NK-92 treated with Interleukin-12 subunit alpha and Interleukin-12 subunit beta, amount 100 ng/mL, for 24 hours (cell line): ENCODE measurements at regions not wholly inside any gene's neighbourhood (a gene's known extent, or its start where the extent isn't known, plus 50 kb on each side); places are given as distances from the start of the nearest gene placed in this dataset.

Experiments
- DNase-seq: peaks from one replicate; lab custom pipeline; 2025; lab: John Stamatoyannopoulos, UW

- DNase-seq = no peak
These were observed 293.3 kb upstream of the TPM1 start for GRCh38 chr15:62749036-62749815.

DNA sequence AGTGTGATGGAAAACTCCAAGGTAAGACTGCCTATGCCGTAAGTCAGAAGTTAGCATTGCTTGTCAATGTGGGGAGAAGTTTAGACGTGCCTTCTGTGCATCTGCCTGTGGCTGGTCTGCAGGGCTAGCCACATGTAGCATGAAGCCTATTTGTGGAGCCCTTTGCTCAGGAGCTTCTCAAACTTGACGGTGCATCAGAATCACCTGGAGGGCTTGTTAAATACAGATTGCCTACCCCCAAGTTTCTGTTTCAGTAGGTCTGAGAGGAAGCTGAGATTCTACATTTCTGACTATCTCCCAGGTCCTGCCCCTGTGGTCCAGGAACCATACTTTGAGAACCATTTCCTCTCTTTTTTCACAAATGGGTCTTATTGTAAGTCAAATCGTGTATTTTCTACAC lies 292.1 kb upstream of the TPM1 start:
- DNase-seq = no peak

DNA sequence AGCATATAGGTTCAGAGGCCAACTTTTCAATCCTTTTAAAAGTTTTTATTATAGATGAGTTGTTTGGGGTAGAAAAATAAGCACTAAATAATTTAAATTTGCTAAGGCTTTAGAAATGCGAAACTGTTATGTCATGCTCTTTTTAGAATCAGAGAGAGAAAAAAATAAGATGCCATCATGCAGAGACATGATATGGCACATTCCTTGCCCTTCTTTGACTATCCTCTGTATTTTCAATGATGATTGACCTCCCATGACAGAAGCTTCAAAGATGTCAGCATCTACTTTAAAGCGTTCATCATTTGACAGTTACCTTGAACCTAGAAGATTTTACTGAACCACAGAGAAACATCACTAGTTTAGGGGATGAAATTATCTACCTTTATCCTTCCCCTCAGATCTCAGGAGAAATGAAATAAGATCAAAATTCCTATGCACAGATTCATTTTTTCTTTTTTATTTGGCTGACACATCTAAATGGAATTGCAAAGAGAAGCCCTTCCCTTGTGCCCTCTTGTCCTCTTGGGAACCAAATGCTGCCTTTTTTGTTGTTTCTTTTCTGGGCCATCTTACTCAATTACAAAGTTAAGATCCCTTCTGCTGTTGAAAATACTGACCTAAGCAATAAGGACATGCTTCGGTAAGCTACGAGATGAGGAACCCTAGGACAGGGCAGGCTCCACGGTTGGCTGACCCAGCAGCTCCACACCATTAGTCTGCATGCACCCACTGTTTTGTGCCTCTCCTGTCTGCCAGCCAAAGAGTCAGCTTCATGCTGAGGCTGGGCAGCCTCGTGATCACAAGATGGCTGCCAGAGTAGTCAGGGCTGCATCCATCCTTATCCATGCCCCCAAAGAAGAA lies 289.7 kb upstream of the TPM1 start:
- DNase-seq = no peak

DNA sequence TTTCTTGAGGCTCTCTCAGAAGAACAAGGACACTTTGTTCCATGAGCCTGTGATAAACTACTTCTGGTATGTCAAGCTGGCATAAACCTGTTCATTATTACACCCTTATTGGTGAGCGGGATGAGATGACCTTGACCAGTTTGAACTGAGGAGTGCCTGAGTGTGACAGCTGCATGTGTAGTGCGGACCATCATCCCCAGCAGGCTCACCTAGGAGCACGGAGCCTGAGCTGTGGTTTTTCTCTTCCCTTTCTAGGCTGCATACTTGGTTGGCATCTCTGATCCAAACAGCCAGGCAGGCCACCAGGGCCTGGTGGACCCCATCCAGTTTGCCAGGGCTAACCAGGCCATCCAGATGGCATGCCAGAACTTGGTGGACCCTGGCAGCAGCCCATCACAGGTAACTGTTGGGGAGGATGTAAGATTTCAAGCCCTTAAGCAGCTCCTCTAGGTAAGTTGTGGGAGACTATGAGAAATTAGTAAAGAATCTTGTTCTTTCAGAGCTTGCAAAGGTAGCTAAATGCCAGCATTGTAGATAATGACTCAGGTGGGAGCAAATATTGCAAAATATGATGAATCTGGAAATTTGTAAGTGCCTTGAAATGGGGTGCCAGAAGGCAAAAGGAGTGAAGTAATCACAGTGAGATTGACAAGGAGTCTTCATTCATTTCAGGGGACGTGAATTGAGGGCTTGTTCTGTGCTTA lies 288.9 kb upstream of the TPM1 start:
- DNase-seq = no peak

- no peak for DNase-seq
These were observed 286.1 kb upstream of the TPM1 start for GRCh38 chr15:62756326-62756994.

- DNase-seq = no peak
These were observed 285.6 kb upstream of the TPM1 start for GRCh38 chr15:62756995-62757360.

DNA sequence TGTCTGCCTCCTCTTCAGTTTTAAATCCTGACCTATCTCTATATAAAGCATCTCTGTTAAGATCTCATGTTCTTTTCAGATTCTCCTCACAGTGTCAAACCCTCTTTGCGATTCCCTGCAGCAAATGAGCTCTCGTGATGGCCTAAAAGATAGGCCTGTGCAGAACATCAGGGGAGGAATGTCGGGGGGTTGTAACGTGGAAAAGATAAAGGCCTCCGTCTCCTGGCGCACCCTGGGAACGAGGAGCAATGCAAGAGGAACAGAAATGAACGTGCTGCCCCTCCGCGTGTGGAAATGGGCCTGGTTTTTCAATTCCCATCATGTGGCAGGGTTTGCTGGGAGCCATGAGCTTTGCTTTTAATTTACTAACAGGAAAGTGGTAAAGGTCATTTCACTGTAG lies 285.0 kb upstream of the TPM1 start:
- no peak for DNase-seq

GRCh38 chr15:62758126-62758951 lies 284.2 kb upstream of the TPM1 start:
- DNase-seq = no peak

DNA sequence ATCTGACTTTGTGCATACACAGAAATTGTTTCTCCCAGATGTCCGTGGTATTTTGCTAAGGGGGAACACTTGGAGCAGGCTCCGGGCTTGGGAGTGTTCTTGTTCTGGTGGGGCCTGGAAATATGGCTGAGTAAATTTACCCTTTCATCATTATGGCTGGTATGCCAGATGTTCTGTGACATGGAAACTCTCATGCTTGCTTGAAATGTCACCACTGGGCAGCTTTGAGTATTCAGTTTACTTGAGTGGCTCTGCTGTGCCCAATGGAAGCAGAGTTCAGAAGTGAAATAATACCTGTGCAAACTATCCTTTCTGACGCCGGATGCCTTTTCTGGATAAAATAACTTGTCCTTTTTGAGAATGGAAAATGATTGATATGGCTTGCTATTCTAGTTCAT lies 283.6 kb upstream of the TPM1 start:
- no peak for DNase-seq

GRCh38 chr15:62760538-62760937 lies 282.0 kb upstream of the TPM1 start:
- DNase-seq = no peak

DNA sequence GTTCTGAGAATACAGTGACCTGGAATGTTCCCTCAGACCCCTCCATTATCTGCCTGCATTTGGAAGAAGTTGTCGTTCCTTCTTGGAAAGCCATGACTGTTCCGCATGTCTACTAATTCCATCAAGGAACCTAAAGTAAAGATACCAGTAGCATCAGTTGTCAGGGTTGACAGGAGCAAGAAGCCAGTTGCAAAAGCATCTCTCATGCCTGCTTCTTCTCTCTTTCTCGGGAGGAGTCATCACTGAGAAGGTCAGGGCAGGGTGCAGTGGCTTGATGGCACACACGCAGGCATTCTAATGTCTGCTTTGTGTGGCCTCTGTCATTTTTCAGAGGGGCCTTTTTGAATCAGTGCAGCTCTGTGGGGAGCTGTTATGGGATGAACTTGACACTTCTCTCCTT lies 276.6 kb upstream of the TPM1 start:
- no peak for DNase-seq

DNA sequence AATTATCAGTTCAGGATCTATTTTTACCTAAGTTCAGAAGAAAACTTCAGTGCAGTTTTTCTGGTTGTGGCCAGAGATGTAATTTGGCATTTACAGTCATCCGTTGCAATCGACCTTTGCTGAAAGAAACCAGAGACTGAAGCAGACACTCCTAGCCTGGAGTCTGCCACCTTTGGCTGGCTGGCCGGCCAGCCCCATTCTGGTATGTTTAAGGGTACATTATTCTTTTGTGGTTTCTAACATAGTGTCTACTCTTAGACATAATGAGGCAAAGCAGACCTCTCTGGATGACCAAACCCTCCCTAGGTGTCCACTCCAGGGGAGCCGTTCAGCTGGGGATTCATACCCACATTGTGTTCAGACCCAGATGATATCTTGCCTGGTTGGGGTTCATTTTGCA lies 275.9 kb upstream of the TPM1 start:
- no peak for DNase-seq

DNA sequence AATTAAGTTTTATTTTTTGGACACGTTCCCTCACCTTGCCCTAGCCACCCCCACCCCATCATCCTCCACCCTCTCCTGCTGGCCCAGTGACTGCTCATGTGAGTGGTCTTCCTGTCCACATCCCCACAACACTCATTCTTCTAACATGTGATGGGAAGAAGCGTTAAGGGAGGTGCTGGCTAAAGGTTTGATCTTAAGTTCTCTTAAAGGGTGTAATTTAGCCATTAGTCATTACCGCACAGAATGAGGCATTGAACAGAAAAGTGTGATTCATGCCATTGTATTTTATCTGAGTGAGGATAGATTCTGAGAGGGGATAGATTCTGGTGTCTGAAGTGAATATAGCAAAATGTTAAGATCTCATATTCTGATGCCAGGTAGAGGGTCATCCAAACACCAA lies 272.9 kb upstream of the TPM1 start:
- DNase-seq = no peak

GRCh38 chr15:62770111-62770660 lies 272.4 kb upstream of the TPM1 start:
- DNase-seq = no peak

DNA sequence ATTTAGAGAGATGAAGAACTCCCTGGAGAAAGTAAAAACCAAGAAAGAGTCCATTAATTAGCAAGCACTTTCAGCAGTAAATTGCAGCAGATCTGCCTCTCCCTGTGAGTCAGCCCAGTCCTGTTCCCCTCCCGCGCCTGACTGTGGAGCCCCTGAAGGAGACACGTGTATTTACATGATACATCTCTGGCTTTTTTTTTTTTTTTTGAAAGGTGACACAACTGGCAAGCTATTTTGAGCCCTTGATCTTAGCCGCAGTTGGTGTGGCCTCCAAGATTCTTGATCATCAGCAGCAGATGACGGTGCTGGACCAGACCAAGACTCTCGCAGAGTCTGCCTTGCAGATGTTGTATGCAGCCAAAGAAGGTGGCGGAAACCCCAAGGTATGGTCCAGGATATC lies 271.8 kb upstream of the TPM1 start:
- no peak for DNase-seq

DNA sequence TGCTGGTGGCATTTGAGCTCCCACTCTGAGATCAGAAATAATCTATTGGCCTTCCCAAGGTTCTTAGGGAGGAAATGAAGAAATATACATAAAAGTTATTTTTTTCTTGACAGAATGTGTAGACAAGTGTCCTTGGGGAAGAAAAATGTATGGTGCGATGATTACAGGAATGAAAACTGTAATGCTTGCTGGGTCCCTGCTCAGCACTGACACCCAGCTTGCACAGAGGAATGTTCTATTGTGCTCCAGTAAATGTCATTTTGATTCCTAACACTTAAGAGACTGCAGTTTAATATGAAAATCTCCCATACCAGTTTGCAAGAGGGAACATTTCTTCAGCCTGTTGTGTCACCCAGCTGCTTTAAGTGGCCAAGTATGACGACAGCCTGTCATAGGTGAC lies 271.3 kb upstream of the TPM1 start:
- DNase-seq = no peak

DNA sequence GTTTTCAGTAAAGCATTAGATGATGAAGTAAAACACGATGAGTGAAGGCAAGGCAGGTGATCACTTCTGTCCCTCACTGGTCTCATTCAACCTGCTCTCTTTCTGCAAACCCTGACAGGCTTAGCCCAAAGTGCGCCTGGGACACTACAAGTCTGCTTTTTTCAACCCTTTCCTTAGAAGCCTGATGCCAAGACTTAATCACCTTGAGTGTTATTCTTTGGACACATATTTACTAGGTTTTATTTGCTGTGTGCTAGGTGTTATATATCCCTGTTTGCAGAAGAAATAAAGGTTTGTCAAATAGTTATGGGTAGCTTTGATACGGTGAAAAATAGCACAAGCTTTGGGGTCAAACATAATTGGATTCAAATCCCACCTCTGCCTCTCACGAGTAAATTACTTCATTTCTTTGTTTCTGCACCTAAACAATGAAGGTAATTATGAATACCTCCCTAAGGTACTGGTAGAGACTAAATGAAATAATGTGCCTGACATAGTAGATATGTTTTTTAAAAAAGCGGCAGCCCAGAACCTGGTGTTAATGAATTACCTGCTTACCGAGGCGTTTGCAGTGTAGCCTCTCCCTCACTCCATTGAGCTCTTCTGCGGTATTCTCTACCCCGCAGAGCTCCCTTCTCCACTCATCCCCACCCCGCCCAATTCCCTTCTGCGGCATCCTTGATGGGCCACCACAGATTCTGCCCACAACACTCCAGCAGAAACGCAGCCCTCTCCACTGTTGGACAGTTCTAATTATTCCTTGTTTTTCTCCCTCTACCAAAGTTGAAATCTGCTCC lies 269.0 kb upstream of the TPM1 start:
- DNase-seq = no peak

GRCh38 chr15:62775932-62776331 lies 266.6 kb upstream of the TPM1 start:
- no peak for DNase-seq

DNA sequence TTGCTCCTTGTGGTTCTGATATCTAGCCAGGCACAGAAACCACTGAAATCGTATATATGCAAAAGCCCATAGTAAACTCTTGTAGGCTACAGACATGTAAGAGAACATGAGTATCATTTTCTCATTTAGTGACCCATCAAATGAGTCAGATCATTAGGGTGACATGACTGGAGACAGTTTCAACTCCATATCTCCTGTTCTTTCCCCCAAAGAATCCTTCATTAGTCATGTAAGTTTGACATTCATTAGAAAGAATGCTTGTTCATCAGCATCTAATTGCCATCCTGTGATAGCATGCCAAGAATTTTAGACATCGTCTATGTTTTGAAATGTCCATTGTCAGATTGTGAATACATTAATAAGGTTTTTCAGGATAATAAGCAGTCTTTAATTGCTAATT lies 264.9 kb upstream of the TPM1 start:
- DNase-seq = no peak

DNA sequence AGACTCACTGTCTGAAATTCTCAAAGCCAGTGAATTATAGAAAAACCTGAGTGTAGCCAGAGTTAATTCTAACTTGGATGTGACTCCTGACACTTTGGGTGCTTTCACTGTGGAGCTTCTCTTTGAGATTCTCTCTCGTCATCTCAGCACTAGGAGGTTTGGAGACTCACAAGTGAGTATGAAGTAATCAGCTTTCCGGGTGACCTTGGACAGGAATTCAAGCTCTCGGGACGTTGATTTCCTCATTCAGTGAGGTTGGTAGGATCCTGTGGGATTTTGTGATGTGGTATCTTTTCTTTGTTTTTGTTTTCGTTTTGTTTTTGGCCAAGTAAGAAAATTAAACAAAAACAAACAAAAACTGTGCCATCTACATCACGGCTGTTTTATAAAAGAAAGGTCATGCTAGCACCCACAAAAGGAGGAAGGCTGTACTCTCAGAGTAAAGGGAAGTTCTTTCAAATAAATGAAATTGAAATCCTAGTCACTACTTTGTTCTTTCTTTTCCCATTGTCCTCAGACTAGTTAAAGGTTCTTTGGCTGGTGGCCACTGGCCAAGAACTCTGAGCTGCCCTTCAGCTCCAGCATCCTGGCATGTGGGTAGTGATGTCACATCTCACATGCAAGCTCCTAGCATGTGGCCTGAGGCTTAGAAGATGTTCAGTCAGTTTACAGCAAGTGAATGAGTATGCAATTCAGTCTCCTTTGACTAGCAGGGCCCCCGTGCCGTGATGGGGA lies 263.3 kb upstream of the TPM1 start:
- DNase-seq = no peak
